ENCODE measurements at regions not wholly inside any gene's neighbourhood (a gene's known extent, or its start where the extent isn't known, plus 50 kb on each side); places are given as distances from the start of the nearest gene placed in this dataset.

- H3K9me3 Mint-ChIP-seq: no peaks in the 10 kb centered on the region
- no peak overlapping the region for H3K4me3 Mint-ChIP-seq
- peaks cover 6% of the 10 kb centered on the region for H3K4me1 Mint-ChIP-seq
- TF ChIP-seq, protein P1, sequence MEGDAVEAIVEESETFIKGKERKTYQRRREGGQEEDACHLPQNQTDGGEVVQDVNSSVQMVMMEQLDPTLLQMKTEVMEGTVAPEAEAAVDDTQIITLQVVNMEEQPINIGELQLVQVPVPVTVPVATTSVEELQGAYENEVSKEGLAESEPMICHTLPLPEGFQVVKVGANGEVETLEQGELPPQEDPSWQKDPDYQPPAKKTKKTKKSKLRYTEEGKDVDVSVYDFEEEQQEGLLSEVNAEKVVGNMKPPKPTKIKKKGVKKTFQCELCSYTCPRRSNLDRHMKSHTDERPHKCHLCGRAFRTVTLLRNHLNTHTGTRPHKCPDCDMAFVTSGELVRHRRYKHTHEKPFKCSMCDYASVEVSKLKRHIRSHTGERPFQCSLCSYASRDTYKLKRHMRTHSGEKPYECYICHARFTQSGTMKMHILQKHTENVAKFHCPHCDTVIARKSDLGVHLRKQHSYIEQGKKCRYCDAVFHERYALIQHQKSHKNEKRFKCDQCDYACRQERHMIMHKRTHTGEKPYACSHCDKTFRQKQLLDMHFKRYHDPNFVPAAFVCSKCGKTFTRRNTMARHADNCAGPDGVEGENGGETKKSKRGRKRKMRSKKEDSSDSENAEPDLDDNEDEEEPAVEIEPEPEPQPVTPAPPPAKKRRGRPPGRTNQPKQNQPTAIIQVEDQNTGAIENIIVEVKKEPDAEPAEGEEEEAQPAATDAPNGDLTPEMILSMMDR (IDR thresholded peaks at IDR 0.05; ENCODE audit: unreplicated experiment in 3 of 3): no peak
- H3K27me3 Mint-ChIP-seq (ENCODE audit: low read depth): peaks cover 12% of the 10 kb centered on the region
- H3K27ac Mint-ChIP-seq: no peak overlapping the region
- no peaks in the 10 kb centered on the region for H3K36me3 Mint-ChIP-seq (ENCODE audit: low read depth)
Observed at GRCh38 chr3:127482216-127483004, 108.1 kb downstream of the TPRA1 start.

DNA sequence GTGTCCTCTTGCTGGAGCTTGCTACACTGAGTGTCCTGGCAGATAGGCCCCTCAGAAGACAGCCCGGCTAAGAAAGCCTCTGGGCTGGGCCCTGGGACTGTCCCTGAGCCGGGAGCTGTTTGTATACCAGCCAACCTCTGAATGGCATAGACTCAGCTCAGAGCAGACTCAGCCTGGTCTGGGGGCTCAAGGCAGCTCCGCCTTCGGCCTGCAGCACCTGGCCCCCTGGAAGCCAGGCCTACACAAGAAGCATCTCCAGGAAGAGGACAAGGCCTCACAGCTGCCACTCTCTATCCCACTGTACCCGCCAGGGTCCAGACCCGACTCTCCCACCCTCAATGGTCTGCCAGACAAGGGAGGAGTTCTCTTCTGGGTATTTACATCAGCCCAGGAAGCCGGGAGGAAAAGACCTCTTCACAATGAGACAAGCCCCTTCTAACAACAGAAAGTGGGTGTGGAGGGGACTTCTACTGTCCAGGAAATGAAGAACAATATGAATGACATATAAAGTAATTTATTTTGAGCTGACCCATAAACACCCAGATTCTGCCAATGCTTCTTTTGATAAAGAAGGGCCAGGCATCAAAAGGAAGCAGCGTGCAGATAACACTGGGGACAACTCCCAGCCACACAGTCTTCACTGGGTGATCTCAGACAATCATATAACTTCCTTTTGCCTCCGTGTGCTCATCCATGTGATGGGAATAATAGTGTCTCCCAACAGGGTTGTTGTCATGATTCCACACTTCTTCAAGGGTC, 110.2 kb downstream of the TPRA1 start:
- Mint-ChIP-seq H3K9me3 (no peaks in the 10 kb centered on the region), H3K27ac (no peak overlapping the region), H3K36me3 (ENCODE audit: low read depth) (no peaks in the 10 kb centered on the region), H3K4me3 (no peak overlapping the region), H3K4me1 (peaks cover 6% of the 10 kb centered on the region), H3K27me3 (ENCODE audit: low read depth) (peaks cover 21% of the 10 kb centered on the region)
- TF ChIP-seq, protein P1 (IDR thresholded peaks at IDR 0.05; ENCODE audit: unreplicated experiment in 3 of 3): no peak

- Mint-ChIP-seq H3K36me3 (ENCODE audit: low read depth) (no peaks in the 10 kb centered on the region), H3K4me3 (no peak overlapping the region), H3K27me3 (ENCODE audit: low read depth) (peaks cover 23% of the 10 kb centered on the region), H3K9me3 (no peaks in the 10 kb centered on the region), H3K27ac (no peak overlapping the region), H3K4me1 (peaks cover 6% of the 10 kb centered on the region)
- TF ChIP-seq, protein P1 (IDR thresholded peaks at IDR 0.05; ENCODE audit: unreplicated experiment in 3 of 3): no peak
Observed at GRCh38 chr3:127479449-127479848, 111.1 kb downstream of the TPRA1 start.

GRCh38 chr3:127478922-127479321, 111.6 kb downstream of the TPRA1 start:
- Mint-ChIP-seq H3K36me3 (ENCODE audit: low read depth) (no peaks in the 10 kb centered on the region), H3K27ac (no peak overlapping the region), H3K4me3 (no peak overlapping the region), H3K27me3 (ENCODE audit: low read depth) (peaks cover 26% of the 10 kb centered on the region), H3K4me1 (peaks cover 6% of the 10 kb centered on the region), H3K9me3 (no peaks in the 10 kb centered on the region)
- TF ChIP-seq, protein P1 (IDR thresholded peaks at IDR 0.05; ENCODE audit: unreplicated experiment in 3 of 3): no peak

- Mint-ChIP-seq H3K36me3 (ENCODE audit: low read depth) (no peaks in the 10 kb centered on the region), H3K27me3 (ENCODE audit: low read depth) (peaks cover 24% of the 10 kb centered on the region), H3K4me3 (no peak overlapping the region), H3K4me1 (peaks cover 6% of the 10 kb centered on the region), H3K9me3 (no peaks in the 10 kb centered on the region), H3K27ac (no peak overlapping the region)
- TF ChIP-seq, protein P1 (IDR thresholded peaks at IDR 0.05; ENCODE audit: unreplicated experiment in 3 of 3): no peak
Observed at GRCh38 chr3:127477396-127477795, 113.1 kb downstream of the TPRA1 start.
